ENCODE measurements at regions not wholly inside any gene's neighbourhood (a gene's known extent, or its start where the extent isn't known, plus 50 kb on each side); places are given as distances from the start of the nearest gene placed in this dataset.

DNA sequence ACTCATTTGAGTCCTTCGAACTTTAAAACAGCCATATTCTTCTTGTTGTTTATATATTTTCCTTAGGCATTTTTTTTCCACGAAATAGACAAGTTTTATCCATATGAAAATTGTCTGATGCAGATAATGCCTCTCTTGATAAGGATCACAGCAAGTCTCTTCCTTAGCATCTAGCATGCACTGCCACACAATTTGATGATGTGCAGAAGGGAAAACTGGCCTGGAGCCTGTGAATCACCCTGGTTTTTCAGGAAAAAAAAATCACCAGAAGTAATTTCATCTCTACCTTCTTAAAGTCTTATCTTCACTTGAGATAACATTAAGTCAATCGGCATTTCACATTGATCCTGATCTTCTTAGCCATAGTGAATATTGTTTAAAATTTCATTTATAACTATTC is 199.8 kb downstream of the TENT5A start:
- no peak for ATAC-seq
- in situ Hi-C loops (cut with HindIII; ENCODE audit: low pct_unique_long_range_greater_than_20kb, low sequenced_read_pairs) = no loop called here
- ChIA-PET POLR2A (no interaction called here), CTCF (no interaction called here)
- H3K4me1 ChIP-seq (ENCODE audit: control insufficient read depth, insufficient read depth, low read length) = no peaks in the 10 kb centered on the region
- H3K27ac ChIP-seq (ENCODE audit: low read length) = no peak overlapping the region
- no peaks in the 10 kb centered on the region for H3K36me3 ChIP-seq (ENCODE audit: control insufficient read depth, insufficient read depth, low read length)
- no peak overlapping the region for H3K4me3 ChIP-seq (ENCODE audit: low read depth in 2 of 2, low read length in 2 of 2)
- TF ChIP-seq, protein P1, sequence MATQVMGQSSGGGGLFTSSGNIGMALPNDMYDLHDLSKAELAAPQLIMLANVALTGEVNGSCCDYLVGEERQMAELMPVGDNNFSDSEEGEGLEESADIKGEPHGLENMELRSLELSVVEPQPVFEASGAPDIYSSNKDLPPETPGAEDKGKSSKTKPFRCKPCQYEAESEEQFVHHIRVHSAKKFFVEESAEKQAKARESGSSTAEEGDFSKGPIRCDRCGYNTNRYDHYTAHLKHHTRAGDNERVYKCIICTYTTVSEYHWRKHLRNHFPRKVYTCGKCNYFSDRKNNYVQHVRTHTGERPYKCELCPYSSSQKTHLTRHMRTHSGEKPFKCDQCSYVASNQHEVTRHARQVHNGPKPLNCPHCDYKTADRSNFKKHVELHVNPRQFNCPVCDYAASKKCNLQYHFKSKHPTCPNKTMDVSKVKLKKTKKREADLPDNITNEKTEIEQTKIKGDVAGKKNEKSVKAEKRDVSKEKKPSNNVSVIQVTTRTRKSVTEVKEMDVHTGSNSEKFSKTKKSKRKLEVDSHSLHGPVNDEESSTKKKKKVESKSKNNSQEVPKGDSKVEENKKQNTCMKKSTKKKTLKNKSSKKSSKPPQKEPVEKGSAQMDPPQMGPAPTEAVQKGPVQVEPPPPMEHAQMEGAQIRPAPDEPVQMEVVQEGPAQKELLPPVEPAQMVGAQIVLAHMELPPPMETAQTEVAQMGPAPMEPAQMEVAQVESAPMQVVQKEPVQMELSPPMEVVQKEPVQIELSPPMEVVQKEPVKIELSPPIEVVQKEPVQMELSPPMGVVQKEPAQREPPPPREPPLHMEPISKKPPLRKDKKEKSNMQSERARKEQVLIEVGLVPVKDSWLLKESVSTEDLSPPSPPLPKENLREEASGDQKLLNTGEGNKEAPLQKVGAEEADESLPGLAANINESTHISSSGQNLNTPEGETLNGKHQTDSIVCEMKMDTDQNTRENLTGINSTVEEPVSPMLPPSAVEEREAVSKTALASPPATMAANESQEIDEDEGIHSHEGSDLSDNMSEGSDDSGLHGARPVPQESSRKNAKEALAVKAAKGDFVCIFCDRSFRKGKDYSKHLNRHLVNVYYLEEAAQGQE (IDR thresholded peaks at IDR 0.05; ENCODE audit: insufficient read depth in 1 of 2, low read depth in 2 of 2, low read length in 1 of 2) = no peak
- TF ChIP-seq SIN3A (IDR thresholded peaks at IDR 0.05; ENCODE audit: borderline replicate concordance, insufficient read depth, low read depth, low read length) (no peak), TCF7L2 (IDR thresholded peaks at IDR 0.05; ENCODE audit: low read depth, low read length) (no peak), POLR2AphosphoS5 (IDR thresholded peaks at IDR 0.05; ENCODE audit: low read depth, low read length) (no peak)
- TF ChIP-seq, protein P2, sequence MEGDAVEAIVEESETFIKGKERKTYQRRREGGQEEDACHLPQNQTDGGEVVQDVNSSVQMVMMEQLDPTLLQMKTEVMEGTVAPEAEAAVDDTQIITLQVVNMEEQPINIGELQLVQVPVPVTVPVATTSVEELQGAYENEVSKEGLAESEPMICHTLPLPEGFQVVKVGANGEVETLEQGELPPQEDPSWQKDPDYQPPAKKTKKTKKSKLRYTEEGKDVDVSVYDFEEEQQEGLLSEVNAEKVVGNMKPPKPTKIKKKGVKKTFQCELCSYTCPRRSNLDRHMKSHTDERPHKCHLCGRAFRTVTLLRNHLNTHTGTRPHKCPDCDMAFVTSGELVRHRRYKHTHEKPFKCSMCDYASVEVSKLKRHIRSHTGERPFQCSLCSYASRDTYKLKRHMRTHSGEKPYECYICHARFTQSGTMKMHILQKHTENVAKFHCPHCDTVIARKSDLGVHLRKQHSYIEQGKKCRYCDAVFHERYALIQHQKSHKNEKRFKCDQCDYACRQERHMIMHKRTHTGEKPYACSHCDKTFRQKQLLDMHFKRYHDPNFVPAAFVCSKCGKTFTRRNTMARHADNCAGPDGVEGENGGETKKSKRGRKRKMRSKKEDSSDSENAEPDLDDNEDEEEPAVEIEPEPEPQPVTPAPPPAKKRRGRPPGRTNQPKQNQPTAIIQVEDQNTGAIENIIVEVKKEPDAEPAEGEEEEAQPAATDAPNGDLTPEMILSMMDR (IDR thresholded peaks at IDR 0.05) = no peak
- no peaks in the 10 kb centered on the region for H3K9me3 ChIP-seq (ENCODE audit: control insufficient read depth, insufficient read depth, low read depth, low read length)
- BruUV-seq (replicated peaks) = no TSS peak
- intact Hi-C loops (cut with micrococcal nuclease; ENCODE audit: unreplicated experiment) = no loop called here
- no peak for DNase-seq (ENCODE audit: low read depth, low spot score)
- no peaks in the 10 kb centered on the region for H3K27me3 ChIP-seq (ENCODE audit: control insufficient read depth, insufficient read depth, low read length)

DNA sequence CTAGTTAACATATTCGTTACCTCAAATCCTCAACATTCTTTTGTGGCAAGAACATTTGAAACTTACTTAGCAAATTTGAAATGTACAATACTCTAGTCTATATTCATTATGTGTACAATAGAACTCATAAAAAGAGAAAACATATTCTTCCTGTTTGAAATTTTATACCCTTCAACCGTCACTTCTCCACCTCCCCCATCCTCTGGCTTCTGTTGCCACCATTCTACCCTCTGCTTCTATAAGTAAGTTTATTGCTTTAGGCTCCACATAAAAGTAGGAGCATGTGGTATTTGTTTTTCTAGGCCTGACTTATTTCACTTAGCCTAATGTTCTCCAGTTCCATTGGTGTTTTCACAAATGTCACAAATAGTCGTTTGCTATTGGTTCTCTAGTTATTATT is 205.3 kb downstream of the TENT5A start:
- in situ Hi-C loops (cut with HindIII; ENCODE audit: low pct_unique_long_range_greater_than_20kb, low sequenced_read_pairs) = no loop called here
- CTCF ChIA-PET = no interaction called here

More for the DNA sequence above, 205.3 kb downstream of the TENT5A start:
- no peaks in the 10 kb centered on the region for H3K27me3 ChIP-seq (ENCODE audit: control insufficient read depth, insufficient read depth, low read length)
- no peak for ATAC-seq
- H3K4me1 ChIP-seq (ENCODE audit: control insufficient read depth, insufficient read depth, low read length) = no peaks in the 10 kb centered on the region
- H3K4me3 ChIP-seq (ENCODE audit: low read depth in 2 of 2, low read length in 2 of 2) = no peak overlapping the region
- H3K36me3 ChIP-seq (ENCODE audit: control insufficient read depth, insufficient read depth, low read length) = no peaks in the 10 kb centered on the region
- TF ChIP-seq, protein P2 (IDR thresholded peaks at IDR 0.05) = no peak
- no peak for TF ChIP-seq POLR2AphosphoS5 (IDR thresholded peaks at IDR 0.05; ENCODE audit: low read depth, low read length)
- TF ChIP-seq SIN3A (IDR thresholded peaks at IDR 0.05; ENCODE audit: borderline replicate concordance, insufficient read depth, low read depth, low read length) = no peak
- TF ChIP-seq, protein P1 (IDR thresholded peaks at IDR 0.05; ENCODE audit: insufficient read depth in 1 of 2, low read depth in 2 of 2, low read length in 1 of 2) = no peak
- no peak for TF ChIP-seq TCF7L2 (IDR thresholded peaks at IDR 0.05; ENCODE audit: low read depth, low read length)
- no peak overlapping the region for H3K27ac ChIP-seq (ENCODE audit: low read length)
- no peaks in the 10 kb centered on the region for H3K9me3 ChIP-seq (ENCODE audit: control insufficient read depth, insufficient read depth, low read depth, low read length)
- BruUV-seq (replicated peaks) = no TSS peak
- intact Hi-C loops (cut with micrococcal nuclease; ENCODE audit: unreplicated experiment) = no loop called here
- POLR2A ChIA-PET = no interaction called here
- DNase-seq (ENCODE audit: low read depth, low spot score) = no peak
